WTC11 (cell line): ENCODE measurements at regions not wholly inside any gene's neighbourhood (a gene's known extent, or its start where the extent isn't known, plus 50 kb on each side); places are given as distances from the start of the nearest gene placed in this dataset.

Experiments used
- ATAC-seq: fragments of 200-7000 bp; cut with Tn5 transposase; 2 replicates; pipeline ENCODE4 v1.10.0; 2021; ENCODE audit warnings: mild to moderate bottlenecking, moderate library complexity
- CTCF ChIA-PET: fragments of 300-600 bp; sonication (Branson Sonifier 250); formaldehyde crosslinking; loops from one replicate; lab custom pipeline; 2021; ENCODE audit warnings: antibody characterized with exemption; lab: Charles Lee
- POLR2A ChIA-PET: fragments of 350-600 bp; sonication (Branson Sonifier 250); formaldehyde crosslinking; loops from one replicate; lab custom pipeline; 2021; ENCODE audit warnings: antibody characterized with exemption; lab: Charles Lee
- DNase-seq: peaks from one replicate; pipeline ENCODE4 v3.0.0; 2021; ENCODE audit warnings: low spot score
- H3K27ac Mint-ChIP-seq: 2 replicates; pipeline ENCODE4 v1.8.0; 2021; ENCODE audit warnings: mixed read lengths
- H3K27me3 Mint-ChIP-seq: 2 replicates; pipeline ENCODE4 v1.8.0; 2021; ENCODE audit warnings: low read depth, mild to moderate bottlenecking, moderate library complexity, mixed read lengths
- H3K36me3 Mint-ChIP-seq: 2 replicates; pipeline ENCODE4 v1.8.0; 2021; ENCODE audit warnings: mixed read lengths
- H3K4me1 Mint-ChIP-seq: 2 replicates; pipeline ENCODE4 v1.8.0; 2022; ENCODE audit warnings: mixed read lengths
- H3K4me3 Mint-ChIP-seq: 2 replicates; pipeline ENCODE4 v1.8.0; 2021; ENCODE audit warnings: mild to moderate bottlenecking, moderate library complexity, mixed read lengths
- H3K9me3 Mint-ChIP-seq: 2 replicates; pipeline ENCODE4 v1.8.0; 2021; ENCODE audit warnings: mixed read lengths
- AR ChIP-seq: fragments of 250-450 bp; sonication (Bioruptor Pico); IDR thresholded peaks from 2 replicates; pipeline ENCODE4 v1.9.0; 2021; ENCODE audit warnings: mild to moderate bottlenecking
- CBFB ChIP-seq: sonication (generic); formaldehyde crosslinking; IDR thresholded peaks from 2 replicates; pipeline ENCODE4 v1.8.1; 2022; ENCODE audit warnings: mild to moderate bottlenecking, low read depth, missing genetic modification reagents
- CREM ChIP-seq: sonication (generic); formaldehyde crosslinking; IDR thresholded peaks from 2 replicates; pipeline ENCODE4 v1.8.1; 2022; ENCODE audit warnings: mild to moderate bottlenecking, missing genetic modification reagents, moderate library complexity
- E2F1 ChIP-seq: sonication (generic); formaldehyde crosslinking; IDR thresholded peaks from 2 replicates; pipeline ENCODE4 v1.8.0; 2022; ENCODE audit warnings: mild to moderate bottlenecking, missing genetic modification reagents
- ERG ChIP-seq: fragments of 250-450 bp; sonication (Bioruptor Pico); IDR thresholded peaks from 2 replicates; pipeline ENCODE4 v1.8.0; 2021; ENCODE audit warnings: mild to moderate bottlenecking
- ESRRA ChIP-seq: sonication (generic); formaldehyde crosslinking; IDR thresholded peaks from 2 replicates; pipeline ENCODE4 v1.8.1; 2022; ENCODE audit warnings: mild to moderate bottlenecking, missing genetic modification reagents, borderline replicate concordance
- FOXP1 ChIP-seq: sonication (generic); formaldehyde crosslinking; IDR thresholded peaks from 2 replicates; pipeline ENCODE4 v1.8.0; 2022; ENCODE audit warnings: missing genetic modification reagents, mild to moderate bottlenecking, moderate library complexity, borderline replicate concordance
- HMGA2 ChIP-seq: fragments of 250-450 bp; sonication (Bioruptor Pico); IDR thresholded peaks from 2 replicates; pipeline ENCODE4 v1.4.0; 2021; ENCODE audit warnings: mild to moderate bottlenecking, moderate library complexity
- NFATC4 ChIP-seq: fragments of 250-450 bp; sonication (Bioruptor Pico); IDR thresholded peaks from 2 replicates; pipeline ENCODE4 v1.9.0; 2021; ENCODE audit warnings: mild to moderate bottlenecking
- NFYB ChIP-seq: sonication (generic); formaldehyde crosslinking; conservative IDR thresholded peaks from 2 replicates; pipeline ENCODE4 v1.8.0; 2022; ENCODE audit warnings: low read depth, missing genetic modification reagents
- NR1H2 ChIP-seq: sonication (generic); formaldehyde crosslinking; IDR thresholded peaks from 2 replicates; pipeline ENCODE4 v1.9.0; 2021; ENCODE audit warnings: mild to moderate bottlenecking, moderate library complexity, missing genetic modification reagents
- PRRX2 ChIP-seq: fragments of 250-450 bp; sonication (Bioruptor Pico); IDR thresholded peaks from 2 replicates; pipeline ENCODE4 v1.8.0; 2021; ENCODE audit warnings: mild to moderate bottlenecking
- RELA ChIP-seq: sonication (generic); formaldehyde crosslinking; IDR thresholded peaks from 2 replicates; pipeline ENCODE4 v1.8.1; 2022; ENCODE audit warnings: missing genetic modification reagents, mild to moderate bottlenecking, borderline replicate concordance
- SMAD4 ChIP-seq: sonication (generic); formaldehyde crosslinking; IDR thresholded peaks from 2 replicates; pipeline ENCODE4 v1.8.0; 2022; ENCODE audit warnings: mild to moderate bottlenecking, missing genetic modification reagents
- SP1 ChIP-seq: sonication (generic); formaldehyde crosslinking; conservative IDR thresholded peaks from 2 replicates; pipeline ENCODE4 v1.8.1; 2022; ENCODE audit warnings: missing genetic modification reagents
- TEAD4 ChIP-seq: sonication (generic); formaldehyde crosslinking; IDR thresholded peaks from 2 replicates; pipeline ENCODE4 v1.8.0; 2022; ENCODE audit warnings: mild to moderate bottlenecking, missing genetic modification reagents
- ZNF219 ChIP-seq: sonication (generic); formaldehyde crosslinking; IDR thresholded peaks from 2 replicates; pipeline ENCODE4 v1.8.0; 2023; ENCODE audit warnings: missing genetic modification reagents, mild to moderate bottlenecking, borderline replicate concordance
- ZNF532 ChIP-seq: fragments of 250-450 bp; sonication (Bioruptor Pico); IDR thresholded peaks from 2 replicates; pipeline ENCODE4 v1.9.0; 2021; ENCODE audit warnings: mild to moderate bottlenecking, borderline replicate concordance
- TF ChIP-seq, protein P1 (sequence below): sonication (generic); formaldehyde crosslinking; IDR thresholded peaks from 2 replicates; pipeline ENCODE4 v1.8.1; 2023; ENCODE audit warnings: mild to moderate bottlenecking, missing genetic modification reagents, moderate library complexity
- TF ChIP-seq, protein P2 (sequence below): fragments of 250-450 bp; sonication (Bioruptor Pico); IDR thresholded peaks from 2 replicates; pipeline ENCODE4 v1.9.0; 2021; ENCODE audit warnings: moderate library complexity, mild to moderate bottlenecking, inconsistent platforms, borderline replicate concordance
- TF ChIP-seq, protein P3 (sequence below): sonication (generic); formaldehyde crosslinking; IDR thresholded peaks from 2 replicates; pipeline ENCODE4 v1.8.1; 2022; ENCODE audit warnings: missing genetic modification reagents, borderline replicate concordance
- TF ChIP-seq, protein P4 (sequence below): fragments of 200-600 bp; IDR thresholded peaks from 2 replicates; pipeline ENCODE4 v1.8.0; 2022; ENCODE audit warnings: antibody characterized with exemption

GRCh38 chr2:117065912-117066311 is 748.6 kb upstream of the DDX18 start:
- CTCF ChIA-PET, result no interaction called here
- POLR2A ChIA-PET, result no interaction called here
- ATAC-seq (no peak), DNase-seq (no peak)
- Mint-ChIP-seq H3K4me1 (no peaks in the 10 kb centered on the region), H3K4me3 (no peak overlapping the region), H3K27ac (no peak overlapping the region), H3K36me3 (peaks cover 7% of the 10 kb centered on the region), H3K9me3 (peaks cover 6% of the 10 kb centered on the region), H3K27me3 (peaks cover 18% of the 10 kb centered on the region)
- TF ChIP-seq TEAD4 (no peak), FOXP1 (CRISPR knock-in tag) (no peak), AR (no peak), ZNF219 (CRISPR knock-in tag) (no peak), SP1 (CRISPR knock-in tag) (no peak)

DNA sequence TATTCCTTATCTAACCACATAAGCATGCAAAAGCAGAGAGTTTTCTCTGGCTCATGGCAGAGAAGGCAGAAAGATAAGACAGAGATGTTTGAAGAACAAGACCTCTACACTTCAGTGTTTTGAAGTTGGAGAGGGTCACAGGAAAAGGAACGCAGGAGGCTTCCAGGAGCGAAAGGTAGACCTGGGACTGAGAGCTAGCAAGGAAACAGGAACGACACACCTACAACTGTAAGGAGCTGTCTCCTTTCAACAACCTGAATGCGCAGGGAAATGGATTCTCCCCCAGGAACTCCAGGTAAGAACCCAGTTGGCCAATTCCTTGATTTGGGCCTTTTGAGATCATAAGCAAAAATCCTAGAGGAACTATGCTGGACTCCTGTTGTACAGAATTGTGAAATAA is 746.6 kb upstream of the DDX18 start:
- no peaks in the 10 kb centered on the region for H3K4me1 Mint-ChIP-seq
- TF ChIP-seq ERG (CRISPR knock-in tag) (no peak), SP1 (CRISPR knock-in tag) (no peak), ESRRA (CRISPR knock-in tag) (no peak), ZNF532 (CRISPR knock-in tag) (no peak), CREM (CRISPR knock-in tag) (no peak), E2F1 (no peak), RELA (CRISPR knock-in tag) (no peak), PRRX2 (CRISPR knock-in tag) (no peak), NFYB (CRISPR knock-in tag) (no peak), HMGA2 (CRISPR knock-in tag) (no peak), NR1H2 (CRISPR knock-in tag) (no peak), NFATC4 (CRISPR knock-in tag) (no peak), SMAD4 (CRISPR knock-in tag) (no peak), CBFB (no peak)
- TF ChIP-seq, protein P1, sequence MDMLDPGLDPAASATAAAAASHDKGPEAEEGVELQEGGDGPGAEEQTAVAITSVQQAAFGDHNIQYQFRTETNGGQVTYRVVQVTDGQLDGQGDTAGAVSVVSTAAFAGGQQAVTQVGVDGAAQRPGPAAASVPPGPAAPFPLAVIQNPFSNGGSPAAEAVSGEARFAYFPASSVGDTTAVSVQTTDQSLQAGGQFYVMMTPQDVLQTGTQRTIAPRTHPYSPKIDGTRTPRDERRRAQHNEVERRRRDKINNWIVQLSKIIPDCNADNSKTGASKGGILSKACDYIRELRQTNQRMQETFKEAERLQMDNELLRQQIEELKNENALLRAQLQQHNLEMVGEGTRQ (CRISPR knock-in tag), result no peak
- TF ChIP-seq, protein P2, sequence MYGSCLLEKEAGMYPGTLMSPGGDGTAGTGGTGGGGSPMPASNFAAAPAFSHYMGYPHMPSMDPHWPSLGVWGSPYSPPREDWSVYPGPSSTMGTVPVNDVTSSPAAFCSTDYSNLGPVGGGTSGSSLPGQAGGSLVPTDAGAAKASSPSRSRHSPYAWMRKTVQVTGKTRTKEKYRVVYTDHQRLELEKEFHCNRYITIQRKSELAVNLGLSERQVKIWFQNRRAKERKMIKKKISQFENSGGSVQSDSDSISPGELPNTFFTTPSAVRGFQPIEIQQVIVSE (CRISPR knock-in tag), result no peak
- TF ChIP-seq, protein P3, sequence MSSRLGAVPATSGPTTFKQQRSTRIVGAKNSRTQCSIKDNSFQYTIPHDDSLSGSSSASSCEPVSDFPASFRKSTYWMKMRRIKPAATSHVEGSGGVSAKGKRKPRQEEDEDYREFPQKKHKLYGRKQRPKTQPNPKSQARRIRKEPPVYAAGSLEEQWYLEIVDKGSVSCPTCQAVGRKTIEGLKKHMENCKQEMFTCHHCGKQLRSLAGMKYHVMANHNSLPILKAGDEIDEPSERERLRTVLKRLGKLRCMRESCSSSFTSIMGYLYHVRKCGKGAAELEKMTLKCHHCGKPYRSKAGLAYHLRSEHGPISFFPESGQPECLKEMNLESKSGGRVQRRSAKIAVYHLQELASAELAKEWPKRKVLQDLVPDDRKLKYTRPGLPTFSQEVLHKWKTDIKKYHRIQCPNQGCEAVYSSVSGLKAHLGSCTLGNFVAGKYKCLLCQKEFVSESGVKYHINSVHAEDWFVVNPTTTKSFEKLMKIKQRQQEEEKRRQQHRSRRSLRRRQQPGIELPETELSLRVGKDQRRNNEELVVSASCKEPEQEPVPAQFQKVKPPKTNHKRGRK (CRISPR knock-in tag), result no peak
- TF ChIP-seq, protein P4, sequence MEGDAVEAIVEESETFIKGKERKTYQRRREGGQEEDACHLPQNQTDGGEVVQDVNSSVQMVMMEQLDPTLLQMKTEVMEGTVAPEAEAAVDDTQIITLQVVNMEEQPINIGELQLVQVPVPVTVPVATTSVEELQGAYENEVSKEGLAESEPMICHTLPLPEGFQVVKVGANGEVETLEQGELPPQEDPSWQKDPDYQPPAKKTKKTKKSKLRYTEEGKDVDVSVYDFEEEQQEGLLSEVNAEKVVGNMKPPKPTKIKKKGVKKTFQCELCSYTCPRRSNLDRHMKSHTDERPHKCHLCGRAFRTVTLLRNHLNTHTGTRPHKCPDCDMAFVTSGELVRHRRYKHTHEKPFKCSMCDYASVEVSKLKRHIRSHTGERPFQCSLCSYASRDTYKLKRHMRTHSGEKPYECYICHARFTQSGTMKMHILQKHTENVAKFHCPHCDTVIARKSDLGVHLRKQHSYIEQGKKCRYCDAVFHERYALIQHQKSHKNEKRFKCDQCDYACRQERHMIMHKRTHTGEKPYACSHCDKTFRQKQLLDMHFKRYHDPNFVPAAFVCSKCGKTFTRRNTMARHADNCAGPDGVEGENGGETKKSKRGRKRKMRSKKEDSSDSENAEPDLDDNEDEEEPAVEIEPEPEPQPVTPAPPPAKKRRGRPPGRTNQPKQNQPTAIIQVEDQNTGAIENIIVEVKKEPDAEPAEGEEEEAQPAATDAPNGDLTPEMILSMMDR, result no peak
- H3K9me3 Mint-ChIP-seq, result peaks cover 17% of the 10 kb centered on the region
- ATAC-seq (no peak), DNase-seq (no peak)
- peaks cover 25% of the 10 kb centered on the region for H3K27me3 Mint-ChIP-seq
- CTCF ChIA-PET, result no interaction called here
- peaks cover 18% of the 10 kb centered on the region for H3K36me3 Mint-ChIP-seq
- no peak overlapping the region for H3K27ac Mint-ChIP-seq
- POLR2A ChIA-PET, result interaction anchor here (0.5 kb wide), 1 partner anchor 826 kb away, joined by 6 read pairs; no protein-coding TSS in a partner anchor
- no peak overlapping the region for H3K4me3 Mint-ChIP-seq
